B cell (primary cell): ENCODE measurements at regions not wholly inside any gene's neighbourhood (a gene's known extent, or its start where the extent isn't known, plus 50 kb on each side); places are given as distances from the start of the nearest gene placed in this dataset.

ENCODE experiments used
- ATAC-seq: fragments of 200-7000 bp; cut with Tn5 transposase; one replicate; pipeline ENCODE4 v1.10.0; 2021; ENCODE audit warnings: low read depth, mild to moderate bottlenecking, moderate number of reproducible peaks, moderate library complexity
- CTCF ChIA-PET: fragments of 350-600 bp; sonication (Branson Sonifier 250); formaldehyde crosslinking; loops from one replicate; lab custom pipeline; 2021; ENCODE audit warnings: antibody characterized with exemption, inconsistent platforms; lab: Charles Lee
- POLR2A ChIA-PET: fragments of 350-600 bp; sonication (Branson Sonifier 250); formaldehyde crosslinking; loops from one replicate; lab custom pipeline; 2021; ENCODE audit warnings: antibody characterized with exemption; lab: Charles Lee
- DNase-seq: peaks from one replicate; pipeline ENCODE4 v3.0.0; 2013
- H2AFZ ChIP-seq: 2 replicates; pipeline ENCODE4 v1.6.1; 2012; ENCODE audit warnings: mild to moderate bottlenecking, low read depth, low read length; ENCODE audit not compliant: insufficient read depth, poor library complexity, severe bottlenecking
- H3K27ac ChIP-seq, 2 donors: 1 replicate in 1 of 2; 2 replicates in 1 of 2; pipeline ENCODE4 v1.5.1; 2012 to 2013; ENCODE audit warnings: low read length in 2 of 2, mild to moderate bottlenecking in 2 of 2, moderate library complexity in 1 of 2
- H3K27me3 ChIP-seq, 4 experiments: fragments of 200-600 bp in 1 of 4; sonication (generic) in 1 of 4; replicated peaks in 1 of 4; 1 replicate in 2 of 4; 2 replicates in 2 of 4; pipeline versions ENCODE4 v1.6.1 to v1.7.0; 2013 to 2016; ENCODE audit warnings: low read length in 3 of 4, mild to moderate bottlenecking in 2 of 4, mixed read lengths in 1 of 4, moderate library complexity in 1 of 4; ENCODE audit not compliant: insufficient read depth in 4 of 4, control insufficient read depth in 3 of 4; ENCODE audit errors: control extremely low read depth in 1 of 4
- H3K36me3 ChIP-seq, 2 experiments: replicated peaks in 1 of 2; 1 replicate in 1 of 2; 2 replicates in 1 of 2; pipeline versions ENCODE4 v1.6.1 to v1.7.1; 2013; ENCODE audit warnings: low read length in 1 of 2; ENCODE audit not compliant: insufficient read depth in 2 of 2, control insufficient read depth in 1 of 2; ENCODE audit errors: control extremely low read depth in 1 of 2, extremely low read depth in 1 of 2
- H3K4me1 ChIP-seq, 2 donors: fragments of 200-600 bp in 1 of 2; sonication (generic) in 1 of 2; 1 replicate in 1 of 2; 2 replicates in 1 of 2; pipeline versions ENCODE4 v1.5.1 to v1.6.1; 2013 to 2017; ENCODE audit warnings: low read length in 2 of 2; ENCODE audit not compliant: control insufficient read depth in 2 of 2, insufficient read depth in 2 of 2
- H3K4me2 ChIP-seq: replicated peaks from 2 replicates; pipeline ENCODE3; 2012; ENCODE audit warnings: mild to moderate bottlenecking, low read depth, low read length; ENCODE audit not compliant: poor library complexity, severe bottlenecking
- H3K4me3 ChIP-seq, 5 experiments: fragments of 200-600 bp in 1 of 5; sonication (generic) in 1 of 5; 1 replicate in 3 of 5; 2 replicates in 2 of 5; pipeline versions ENCODE4 v1.5.1 to v1.7.0; 2011 to 2016; ENCODE audit warnings: low read length in 4 of 5, mild to moderate bottlenecking in 4 of 5, low read depth in 2 of 5, control low read depth in 1 of 5, moderate library complexity in 1 of 5; ENCODE audit not compliant: insufficient read depth in 1 of 5; ENCODE audit errors: control extremely low read depth in 1 of 5, extremely low read depth in 1 of 5
- H3K79me2 ChIP-seq: fragments of 200-600 bp; sonication (generic); one replicate; pipeline ENCODE4 v1.6.0; 2016; ENCODE audit warnings: low read length; ENCODE audit not compliant: control insufficient read depth, insufficient read depth
- H3K9ac ChIP-seq: fragments of 200-600 bp; sonication (generic); 2 replicates; pipeline ENCODE4 v1.6.1; 2017; ENCODE audit warnings: mild to moderate bottlenecking, low read length, moderate library complexity
- H3K9me3 ChIP-seq, 3 donors: one replicate each; pipeline versions ENCODE4 v1.6.1 to v1.7.1; 2013; ENCODE audit warnings: low read length in 2 of 3; ENCODE audit not compliant: control insufficient read depth in 2 of 3, insufficient read depth in 1 of 3; ENCODE audit errors: control extremely low read depth in 1 of 3
- H4K20me1 ChIP-seq: 2 replicates; pipeline ENCODE4 v1.6.0; 2012; ENCODE audit warnings: mild to moderate bottlenecking, low read length; ENCODE audit not compliant: insufficient read depth, control insufficient read depth, poor library complexity, severe bottlenecking
- H3K27ac Mint-ChIP-seq: one replicate; pipeline ENCODE4 v1.8.0; 2021; ENCODE audit warnings: mixed read lengths
- H3K27me3 Mint-ChIP-seq: one replicate; pipeline ENCODE4 v1.8.0; 2021; ENCODE audit warnings: mixed read lengths
- H3K4me1 Mint-ChIP-seq: one replicate; pipeline ENCODE4 v1.8.0; 2021; ENCODE audit warnings: mixed read lengths
- H3K4me3 Mint-ChIP-seq: one replicate; pipeline ENCODE4 v1.8.0; 2021; ENCODE audit warnings: mixed read lengths
- H3K9me3 Mint-ChIP-seq: one replicate; pipeline ENCODE4 v1.8.0; 2022; ENCODE audit warnings: mixed read lengths; ENCODE audit not compliant: insufficient read depth
- EZH2 ChIP-seq: IDR thresholded peaks from 2 replicates; pipeline ENCODE4 v1.6.1; 2012; ENCODE audit warnings: borderline replicate concordance, low read depth, mild to moderate bottlenecking, moderate library complexity, low read length; ENCODE audit not compliant: insufficient read depth, poor library complexity, severe bottlenecking
- WGBS: methylation state at CpG from one replicate; pipeline ENCODE4 v1.1.5; 2013; ENCODE audit warnings: missing lambda C conversion rate; ENCODE audit not compliant: insufficient coverage; 5-methylcytosine and 5-hydroxymethylcytosine counted together
- intact Hi-C: fragments of 100-400 bp; cut with micrococcal nuclease; formaldehyde crosslinking; loops from one replicate; pipeline ENCODE4 v1.10.0; 2022
- TF ChIP-seq, protein P1 (sequence below): fragments of 200-600 bp; IDR thresholded peaks from one replicate; pipeline ENCODE4 v1.8.0; 2022; ENCODE audit warnings: antibody characterized with exemption, mild to moderate bottlenecking

DNA sequence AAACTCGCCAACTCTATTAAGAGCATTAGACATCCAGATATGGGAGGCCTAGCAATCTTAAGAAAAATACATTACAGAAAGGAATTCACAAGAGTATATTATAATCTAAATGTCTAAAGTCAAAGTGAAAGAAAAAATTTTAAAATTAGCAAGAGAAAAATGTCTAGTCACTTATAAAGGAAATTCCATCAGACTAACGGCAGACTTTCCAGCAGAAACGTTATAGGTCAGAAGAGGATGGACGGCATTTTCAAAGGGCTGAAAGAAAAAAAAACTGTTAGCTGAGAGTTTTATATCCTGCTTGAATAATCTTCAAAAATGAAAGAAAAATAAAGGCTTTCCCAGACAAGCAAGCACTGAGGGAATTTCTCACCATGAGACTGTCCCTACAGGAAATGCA is 269.0 kb downstream of the HDGFL1 start:
- intact Hi-C loops, result no loop called here
- Mint-ChIP-seq H3K9me3 (peaks cover 8% of the 10 kb centered on the region), H3K27me3 (no peaks in the 10 kb centered on the region), H3K4me1 (no peaks in the 10 kb centered on the region), H3K4me3 (no peak overlapping the region), H3K27ac (no peak overlapping the region)
- WGBS, result no CpG with 5 or more reads among the region's 4 CpGs
- Histone ChIP-seq H4K20me1 (no peaks in the 10 kb centered on the region), H3K4me3 (no peak overlapping the region), H3K36me3 (no peaks in the 10 kb centered on the region), H3K4me1 (no peaks in the 10 kb centered on the region), H3K4me2 (no peak overlapping the region), H3K9ac (no peak overlapping the region), H3K27me3 (no peaks in the 10 kb centered on the region), H3K9me3 (peaks cover 0 to 4% (median 0%) of the 10 kb centered on the region in 3 donors), H2AFZ (no peak overlapping the region), H3K79me2 (no peaks in the 10 kb centered on the region), H3K27ac (no peak overlapping the region)
- ChIA-PET POLR2A (no interaction called here), CTCF (no interaction called here)
- DNase-seq (no peak), ATAC-seq (no peak)
- TF ChIP-seq EZH2, result no peak
- TF ChIP-seq, protein P1, sequence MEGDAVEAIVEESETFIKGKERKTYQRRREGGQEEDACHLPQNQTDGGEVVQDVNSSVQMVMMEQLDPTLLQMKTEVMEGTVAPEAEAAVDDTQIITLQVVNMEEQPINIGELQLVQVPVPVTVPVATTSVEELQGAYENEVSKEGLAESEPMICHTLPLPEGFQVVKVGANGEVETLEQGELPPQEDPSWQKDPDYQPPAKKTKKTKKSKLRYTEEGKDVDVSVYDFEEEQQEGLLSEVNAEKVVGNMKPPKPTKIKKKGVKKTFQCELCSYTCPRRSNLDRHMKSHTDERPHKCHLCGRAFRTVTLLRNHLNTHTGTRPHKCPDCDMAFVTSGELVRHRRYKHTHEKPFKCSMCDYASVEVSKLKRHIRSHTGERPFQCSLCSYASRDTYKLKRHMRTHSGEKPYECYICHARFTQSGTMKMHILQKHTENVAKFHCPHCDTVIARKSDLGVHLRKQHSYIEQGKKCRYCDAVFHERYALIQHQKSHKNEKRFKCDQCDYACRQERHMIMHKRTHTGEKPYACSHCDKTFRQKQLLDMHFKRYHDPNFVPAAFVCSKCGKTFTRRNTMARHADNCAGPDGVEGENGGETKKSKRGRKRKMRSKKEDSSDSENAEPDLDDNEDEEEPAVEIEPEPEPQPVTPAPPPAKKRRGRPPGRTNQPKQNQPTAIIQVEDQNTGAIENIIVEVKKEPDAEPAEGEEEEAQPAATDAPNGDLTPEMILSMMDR, result no peak

DNA sequence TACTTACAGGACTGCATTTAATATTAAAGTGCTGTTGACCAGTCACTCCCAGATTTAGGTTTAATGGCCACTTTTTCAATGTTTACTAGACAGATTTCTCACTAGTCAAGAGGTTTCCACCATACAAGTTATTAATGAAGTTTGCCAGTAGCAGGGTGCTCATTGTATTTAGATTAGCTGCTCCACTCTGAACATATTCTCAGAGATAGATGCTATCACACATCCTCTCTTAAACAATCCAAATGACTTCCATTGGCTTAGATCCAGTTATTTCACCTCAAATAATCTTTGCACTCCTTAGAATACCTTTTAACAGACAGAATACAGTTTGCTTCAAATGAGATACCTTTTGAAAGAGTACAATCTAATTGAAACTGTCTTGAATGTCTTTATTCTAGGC is 276.1 kb downstream of the HDGFL1 start:
- ChIA-PET POLR2A (no interaction called here), CTCF (no interaction called here)
- H3K27me3 Mint-ChIP-seq, result no peaks in the 10 kb centered on the region
- H3K4me3 Mint-ChIP-seq, result no peak overlapping the region
- Histone ChIP-seq H2AFZ (no peak overlapping the region), H3K4me3 (no peak overlapping the region), H3K79me2 (no peaks in the 10 kb centered on the region), H4K20me1 (no peaks in the 10 kb centered on the region), H3K36me3 (no peaks in the 10 kb centered on the region), H3K9ac (no peak overlapping the region), H3K4me2 (no peak overlapping the region), H3K9me3 (no peaks in the 10 kb centered on the region), H3K27me3 (no peaks in the 10 kb centered on the region), H3K27ac (no peak overlapping the region), H3K4me1 (no peaks in the 10 kb centered on the region)
- H3K27ac Mint-ChIP-seq, result no peak overlapping the region
- no peaks in the 10 kb centered on the region for H3K4me1 Mint-ChIP-seq
- intact Hi-C loops, result no loop called here
- DNase-seq (no peak), ATAC-seq (no peak)
- peaks cover 10% of the 10 kb centered on the region for H3K9me3 Mint-ChIP-seq
- no peak for TF ChIP-seq EZH2
- TF ChIP-seq, protein P1, result no peak
